Left ventricle myocardium inferior (tissue), 1 donor: ENCODE measurements at regions not wholly inside any gene's neighbourhood (a gene's known extent, or its start where the extent isn't known, plus 50 kb on each side); places are given as distances from the start of the nearest gene placed in this dataset.

Source experiments
- DNase-seq: peaks from one replicate; pipeline ENCODE4 v3.0.0-alpha.2; 2020
- H3K27ac ChIP-seq: fragments of 200-600 bp; replicated peaks from 2 replicates; pipeline ENCODE4 v1.8.0; 2021
- H3K27me3 ChIP-seq: fragments of 200-600 bp; 2 replicates; pipeline ENCODE4 v1.8.0; 2021; ENCODE audit warnings: low read depth
- H3K36me3 ChIP-seq: fragments of 200-600 bp; 2 replicates; pipeline ENCODE4 v1.8.0; 2021
- H3K4me1 ChIP-seq: fragments of 200-600 bp; 2 replicates; pipeline ENCODE4 v1.8.0; 2021
- H3K4me3 ChIP-seq: fragments of 200-600 bp; 2 replicates; pipeline ENCODE4 v1.8.0; 2021; ENCODE audit warnings: mild to moderate bottlenecking, moderate library complexity
- H3K9me3 ChIP-seq: fragments of 200-600 bp; replicated peaks from 2 replicates; pipeline ENCODE4 v1.8.0; 2021
- CTCF ChIP-seq: fragments of 200-600 bp; IDR thresholded peaks from 2 replicates; pipeline ENCODE4 v1.8.0; 2021; ENCODE audit warnings: antibody characterized with exemption, mild to moderate bottlenecking, borderline replicate concordance
- intact Hi-C: fragments of 100-400 bp; cut with micrococcal nuclease; formaldehyde crosslinking; loops from one replicate; pipeline ENCODE4 v1.11.0; 2022
- donor health status: DM: no; HTN: yes; CAD: no; lungs with severe emphysema.

- no peak for DNase-seq
- no peaks in the 10 kb centered on the region for H3K27me3 ChIP-seq
- no peaks in the 10 kb centered on the region for H3K36me3 ChIP-seq
- no peak for TF ChIP-seq CTCF
- intact Hi-C loops: no loop called here
- peak overlapping the region; percentile 56 for H3K27ac ChIP-seq
- H3K4me1 ChIP-seq: no peaks in the 10 kb centered on the region
- no peaks in the 10 kb centered on the region for H3K9me3 ChIP-seq
- H3K4me3 ChIP-seq: no peak overlapping the region
Measured at GRCh38 chr11:26841818-26842473, 120.1 kb upstream of the SLC5A12 start.

- peak overlapping the region; percentile 56 for H3K27ac ChIP-seq
- TF ChIP-seq CTCF: no peak
- H3K27me3 ChIP-seq: no peaks in the 10 kb centered on the region
- DNase-seq: no peak
- H3K4me1 ChIP-seq: no peaks in the 10 kb centered on the region
- H3K9me3 ChIP-seq: no peaks in the 10 kb centered on the region
- intact Hi-C loops: no loop called here
- no peak overlapping the region for H3K4me3 ChIP-seq
- no peaks in the 10 kb centered on the region for H3K36me3 ChIP-seq
Measured at GRCh38 chr11:26842478-26843282, 120.8 kb upstream of the SLC5A12 start.

GRCh38 chr11:26843539-26843938 lies 121.7 kb upstream of the SLC5A12 start:
- H3K4me3 ChIP-seq: no peak overlapping the region
- intact Hi-C loops: no loop called here
- no peaks in the 10 kb centered on the region for H3K4me1 ChIP-seq
- H3K27ac ChIP-seq: peak overlapping the region; percentile 56
- H3K27me3 ChIP-seq: no peaks in the 10 kb centered on the region
- H3K36me3 ChIP-seq: no peaks in the 10 kb centered on the region
- no peaks in the 10 kb centered on the region for H3K9me3 ChIP-seq
- DNase-seq: no peak
- no peak for TF ChIP-seq CTCF

- Histone ChIP-seq H3K27ac (no peak overlapping the region), H3K4me3 (no peak overlapping the region), H3K4me1 (no peaks in the 10 kb centered on the region), H3K9me3 (no peaks in the 10 kb centered on the region), H3K36me3 (no peaks in the 10 kb centered on the region), H3K27me3 (no peaks in the 10 kb centered on the region)
- intact Hi-C loops: no loop called here
- no peak for TF ChIP-seq CTCF
- no peak for DNase-seq
Measured at GRCh38 chr11:26844963-26845362, 123.1 kb upstream of the SLC5A12 start.

- H3K27me3 ChIP-seq: no peaks in the 10 kb centered on the region
- no peaks in the 10 kb centered on the region for H3K4me1 ChIP-seq
- H3K27ac ChIP-seq: peak overlapping the region; percentile 77
- no peak for TF ChIP-seq CTCF
- no peaks in the 10 kb centered on the region for H3K9me3 ChIP-seq
- H3K36me3 ChIP-seq: no peaks in the 10 kb centered on the region
- H3K4me3 ChIP-seq: no peak overlapping the region
- no peak for DNase-seq
- intact Hi-C loops: no loop called here
Measured at GRCh38 chr11:26846227-26846626, 124.4 kb upstream of the SLC5A12 start.
